Uterus (tissue), 3 donors: ENCODE measurements at regions not wholly inside any gene's neighbourhood (a gene's known extent, or its start where the extent isn't known, plus 50 kb on each side); places are given as distances from the start of the nearest gene placed in this dataset.

ENCODE experiments used
- DNase-seq, 2 donors: peaks; one replicate each; pipeline ENCODE4 v3.0.0-alpha.2; 2019 to 2020
- H3K27ac ChIP-seq, 2 donors: fragments of 200-600 bp; sonication (generic); 1 replicate in 1 of 2; 2 replicates in 1 of 2; pipeline ENCODE4 v1.5.1; 2016 to 2018
- H3K27me3 ChIP-seq, 2 donors: fragments of 200-600 bp; sonication (generic); one replicate each; pipeline ENCODE4 v1.5.1; 2018 to 2019; ENCODE audit warnings: control low read depth in 1 of 2
- H3K36me3 ChIP-seq, 2 donors: fragments of 200-600 bp; sonication (generic); one replicate each; pipeline ENCODE4 v1.5.1; 2019; ENCODE audit warnings: control low read depth in 1 of 2
- H3K4me1 ChIP-seq, 2 donors: fragments of 200-600 bp; sonication (generic); one replicate each; pipeline ENCODE4 v1.5.1; 2018 to 2019; ENCODE audit warnings: control low read depth in 1 of 2
- H3K4me3 ChIP-seq, 2 donors: fragments of 200-600 bp; sonication (generic); 1 replicate in 1 of 2; 2 replicates in 1 of 2; pipeline ENCODE4 v1.5.1; 2018 to 2019; ENCODE audit warnings: mild to moderate bottlenecking in 1 of 2
- H3K9me3 ChIP-seq, 2 donors: fragments of 200-600 bp; sonication (generic); one replicate each; pipeline ENCODE4 v1.5.1; 2019; ENCODE audit warnings: control low read depth in 1 of 2
- POLR2A ChIP-seq, 2 donors: fragments of 450-650 bp; IDR thresholded peaks; one replicate each; pipeline ENCODE4 v1.6.1; 2016; ENCODE audit warnings: antibody characterized with exemption in 2 of 2, mild to moderate bottlenecking in 1 of 2, moderate library complexity in 1 of 2
- intact Hi-C: fragments of 100-400 bp; cut with DNase I; formaldehyde crosslinking; loops from one replicate; pipeline ENCODE4 v1.15.1; 2023; ENCODE audit warnings: low total_unique reads
- TF ChIP-seq, protein P1 (sequence below), 4 experiments: fragments of 200-600 bp in 2 of 4; fragments of 450-650 bp in 2 of 4; sonication (generic) in 2 of 4; IDR thresholded peaks; one replicate each; pipeline ENCODE4 v1.5.1; 2016 to 2019; ENCODE audit warnings: antibody characterized with exemption in 4 of 4, mild to moderate bottlenecking in 2 of 4, moderate library complexity in 1 of 4
- donor health status: DM: yes; HTN: yes; CAD: no.

DNA sequence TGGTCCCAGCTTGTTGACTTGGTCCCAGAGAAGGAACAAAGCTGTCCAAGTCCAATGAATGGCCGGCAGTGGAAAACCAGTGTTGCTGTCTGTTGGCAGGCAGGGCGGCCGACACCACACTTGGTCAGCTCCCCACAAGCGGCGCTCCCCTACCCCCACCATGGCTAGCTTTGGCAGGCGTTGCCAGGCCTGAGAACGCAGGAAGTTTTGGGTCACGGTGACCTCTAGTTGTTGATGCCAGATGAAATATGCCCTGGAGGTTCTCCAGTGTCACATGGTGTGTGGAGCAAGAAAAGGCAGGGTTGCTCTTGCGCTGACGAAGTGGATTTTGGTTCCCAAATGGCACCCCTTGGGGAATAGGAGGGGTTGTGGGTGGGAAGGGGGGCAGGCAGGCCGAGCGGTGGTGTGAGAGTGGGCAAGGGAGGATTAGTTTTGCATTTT lies 72.7 kb upstream of the TPRG1 start:
- no peaks in the 10 kb centered on the region for H3K27me3 ChIP-seq
- peak overlapping the region; percentile 90 to 93 for H3K27ac ChIP-seq
- no peaks in the 10 kb centered on the region for H3K36me3 ChIP-seq
- H3K4me1 ChIP-seq = peaks cover 0 to 10% of the 10 kb centered on the region in 2 donors
- intact Hi-C loops = no loop called here
- peak in 1 of 2 donors; percentile 31 for TF ChIP-seq POLR2A (IDR thresholded peaks at IDR 0.05)
- TF ChIP-seq, protein P1, sequence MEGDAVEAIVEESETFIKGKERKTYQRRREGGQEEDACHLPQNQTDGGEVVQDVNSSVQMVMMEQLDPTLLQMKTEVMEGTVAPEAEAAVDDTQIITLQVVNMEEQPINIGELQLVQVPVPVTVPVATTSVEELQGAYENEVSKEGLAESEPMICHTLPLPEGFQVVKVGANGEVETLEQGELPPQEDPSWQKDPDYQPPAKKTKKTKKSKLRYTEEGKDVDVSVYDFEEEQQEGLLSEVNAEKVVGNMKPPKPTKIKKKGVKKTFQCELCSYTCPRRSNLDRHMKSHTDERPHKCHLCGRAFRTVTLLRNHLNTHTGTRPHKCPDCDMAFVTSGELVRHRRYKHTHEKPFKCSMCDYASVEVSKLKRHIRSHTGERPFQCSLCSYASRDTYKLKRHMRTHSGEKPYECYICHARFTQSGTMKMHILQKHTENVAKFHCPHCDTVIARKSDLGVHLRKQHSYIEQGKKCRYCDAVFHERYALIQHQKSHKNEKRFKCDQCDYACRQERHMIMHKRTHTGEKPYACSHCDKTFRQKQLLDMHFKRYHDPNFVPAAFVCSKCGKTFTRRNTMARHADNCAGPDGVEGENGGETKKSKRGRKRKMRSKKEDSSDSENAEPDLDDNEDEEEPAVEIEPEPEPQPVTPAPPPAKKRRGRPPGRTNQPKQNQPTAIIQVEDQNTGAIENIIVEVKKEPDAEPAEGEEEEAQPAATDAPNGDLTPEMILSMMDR (IDR thresholded peaks at IDR 0.05) = no peak
- no peaks in the 10 kb centered on the region for H3K9me3 ChIP-seq
- H3K4me3 ChIP-seq = no peak overlapping the region
- peak; percentile 94 to 95 for DNase-seq

DNA sequence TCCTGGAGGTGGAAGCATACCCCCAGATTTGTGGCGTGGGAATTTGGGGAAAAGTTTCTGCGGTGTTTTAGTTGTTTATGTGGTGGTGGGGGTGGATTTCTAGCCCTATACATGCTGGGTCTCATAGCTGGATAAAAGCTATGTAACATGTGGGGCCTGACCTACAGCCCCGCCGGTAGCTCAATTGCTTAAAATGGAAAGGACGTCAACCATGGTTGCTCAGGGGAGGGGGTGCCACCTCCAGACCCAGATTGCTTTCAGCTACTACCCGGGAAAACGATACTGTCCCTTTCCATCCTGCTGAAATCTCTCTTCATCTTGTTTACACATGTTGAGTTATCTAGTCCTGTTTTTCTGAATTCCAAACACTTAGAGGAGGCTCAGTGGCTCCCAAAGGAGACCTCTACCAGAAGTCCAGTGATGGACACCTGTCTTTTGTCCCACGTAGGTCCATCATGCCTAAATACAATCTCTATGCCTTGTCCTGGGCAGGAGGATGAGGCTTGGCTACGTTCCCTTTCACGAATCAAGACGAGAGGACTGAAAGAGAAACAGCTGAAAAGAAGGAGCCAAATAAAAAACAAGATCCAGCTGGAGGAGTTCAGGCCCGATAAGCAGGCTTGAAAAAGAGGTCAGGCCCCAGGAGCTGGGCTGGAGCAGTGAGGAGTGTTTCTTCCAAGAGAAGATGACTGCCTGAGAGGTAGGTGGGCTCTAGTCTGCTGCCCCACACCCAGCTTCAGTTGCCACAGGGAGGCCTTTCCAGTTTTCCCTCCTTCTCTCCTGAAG lies 72.1 kb upstream of the TPRG1 start:
- intact Hi-C loops = no loop called here
- no peak for TF ChIP-seq POLR2A (IDR thresholded peaks at IDR 0.05)
- TF ChIP-seq, protein P1 (IDR thresholded peaks at IDR 0.05) = no peak
- H3K27ac ChIP-seq = peak overlapping the region; percentile 90 to 93
- H3K27me3 ChIP-seq = no peaks in the 10 kb centered on the region
- no peaks in the 10 kb centered on the region for H3K36me3 ChIP-seq
- no peak overlapping the region for H3K4me3 ChIP-seq
- no peaks in the 10 kb centered on the region for H3K9me3 ChIP-seq
- peak; percentile 66 to 79 for DNase-seq
- H3K4me1 ChIP-seq = peaks cover 0 to 10% of the 10 kb centered on the region in 2 donors

DNA sequence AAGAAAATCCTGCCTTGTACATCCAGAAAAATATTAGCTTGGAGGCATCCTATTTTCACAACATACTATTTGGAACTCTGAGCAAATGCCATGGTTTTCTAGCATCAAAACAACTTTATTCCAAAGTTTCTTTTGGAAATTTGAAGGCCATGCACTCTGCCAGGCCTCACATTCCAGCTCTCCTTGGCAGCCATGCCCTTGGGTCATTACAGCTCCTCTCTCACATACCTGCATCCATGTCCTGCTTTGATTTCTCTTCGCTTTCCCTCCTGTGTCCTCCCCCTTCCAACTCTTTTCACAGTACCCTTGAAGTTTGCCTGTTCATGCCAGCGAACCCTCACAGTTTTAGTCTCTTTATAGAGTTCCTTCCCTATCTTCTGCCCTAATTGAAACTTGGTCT lies 70.9 kb upstream of the TPRG1 start:
- Histone ChIP-seq H3K9me3 (no peaks in the 10 kb centered on the region), H3K27ac (peak overlapping the region; percentile 90 to 93), H3K27me3 (no peaks in the 10 kb centered on the region), H3K4me3 (no peak overlapping the region), H3K4me1 (peaks cover 0 to 10% of the 10 kb centered on the region in 2 donors), H3K36me3 (no peaks in the 10 kb centered on the region)
- DNase-seq = no peak
- TF ChIP-seq, protein P1 (IDR thresholded peaks at IDR 0.05) = no peak
- TF ChIP-seq POLR2A (IDR thresholded peaks at IDR 0.05) = no peak
- intact Hi-C loops = no loop called here

DNA sequence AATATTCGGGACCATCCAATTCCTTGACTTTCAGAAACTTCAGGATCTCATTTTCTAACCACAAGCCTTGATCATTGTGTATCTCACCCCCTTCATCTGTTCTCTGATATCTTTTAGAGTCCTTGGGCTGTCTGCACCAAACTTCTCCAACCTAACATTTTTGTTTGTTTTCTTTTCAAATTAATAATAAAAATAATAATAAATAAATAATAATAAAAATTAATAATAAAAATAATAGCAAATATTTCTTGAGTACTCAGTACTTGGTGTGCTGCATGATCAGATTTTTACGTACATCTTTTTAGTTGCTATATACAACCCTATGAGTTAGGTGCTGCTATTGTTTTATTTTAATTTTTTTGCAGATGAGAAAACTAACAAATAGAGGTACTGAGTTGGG lies 70.2 kb upstream of the TPRG1 start:
- TF ChIP-seq POLR2A (IDR thresholded peaks at IDR 0.05) = no peak
- TF ChIP-seq, protein P1 (IDR thresholded peaks at IDR 0.05) = no peak
- H3K36me3 ChIP-seq = no peaks in the 10 kb centered on the region

DNA sequence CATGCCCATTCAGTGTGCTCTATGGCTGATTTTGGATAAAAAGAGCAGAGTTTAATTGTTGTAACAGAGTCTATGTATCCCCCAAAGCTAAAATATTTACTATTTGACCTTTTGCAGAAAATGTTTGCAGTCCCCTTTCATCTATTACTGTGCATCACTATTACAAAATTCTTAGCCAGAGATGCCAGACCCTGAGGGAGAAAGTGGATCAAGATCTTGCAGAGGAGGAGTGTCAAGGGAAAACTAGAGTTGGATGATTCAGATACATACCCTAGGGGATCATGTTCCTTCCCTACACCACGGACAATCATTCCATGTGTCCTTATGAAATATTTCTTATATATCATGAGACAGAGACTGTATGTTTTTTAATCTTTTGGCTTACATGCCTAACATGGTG lies 68.6 kb upstream of the TPRG1 start:
- peak overlapping the region; percentile 58 to 93 for H3K27ac ChIP-seq
- no peak overlapping the region for H3K4me3 ChIP-seq
- DNase-seq = no peak
- H3K27me3 ChIP-seq = no peaks in the 10 kb centered on the region
- TF ChIP-seq, protein P1 (IDR thresholded peaks at IDR 0.05) = no peak
- no peak for TF ChIP-seq POLR2A (IDR thresholded peaks at IDR 0.05)
- no peaks in the 10 kb centered on the region for H3K36me3 ChIP-seq
- intact Hi-C loops = no loop called here
- H3K9me3 ChIP-seq = no peaks in the 10 kb centered on the region
- peaks cover 0 to 10% of the 10 kb centered on the region in 2 donors for H3K4me1 ChIP-seq

More for the DNA sequence above, 70.2 kb upstream of the TPRG1 start:
- intact Hi-C loops = no loop called here
- peak overlapping the region; percentile 90 to 93 for H3K27ac ChIP-seq
- no peak overlapping the region for H3K4me3 ChIP-seq
- DNase-seq = no peak
- peaks cover 0 to 10% of the 10 kb centered on the region in 2 donors for H3K4me1 ChIP-seq
- no peaks in the 10 kb centered on the region for H3K27me3 ChIP-seq
- H3K9me3 ChIP-seq = no peaks in the 10 kb centered on the region
